ENCODE measurements at regions not wholly inside any gene's neighbourhood (a gene's known extent, or its start where the extent isn't known, plus 50 kb on each side); places are given as distances from the start of the nearest gene placed in this dataset.

- TF ChIP-seq EZH2phosphoT487 (conservative IDR thresholded peaks at IDR 0.05; ENCODE audit: low read length) (no peak), CTCF (IDR thresholded peaks at IDR 0.05; ENCODE audit: insufficient read depth, low read length, poor library complexity, severe bottlenecking) (no peak)
- Histone ChIP-seq H3K9ac (ENCODE audit: low read length) (no peak overlapping the region), H3K27me3 (ENCODE audit: low read length) (no peaks in the 10 kb centered on the region), H3K9me3 (ENCODE audit: insufficient read depth, low read length) (no peaks in the 10 kb centered on the region), H3F3A (ENCODE audit: insufficient read depth) (no peaks in the 10 kb centered on the region), H3K36me3 (ENCODE audit: low read length) (no peaks in the 10 kb centered on the region), H3K4me2 (ENCODE audit: low read depth, low read length, poor library complexity, severe bottlenecking) (no peak overlapping the region), H3K9me2 (replicated peaks; ENCODE audit: insufficient read depth, low read length) (no peaks in the 10 kb centered on the region), H3K27ac (ENCODE audit: low read depth, low read length) (no peak overlapping the region), H3K4me3 (ENCODE audit: insufficient read depth, low read length, poor library complexity, severe bottlenecking) (no peak overlapping the region), H3K79me2 (ENCODE audit: insufficient read depth, low read length) (no peaks in the 10 kb centered on the region), H2AFZ (ENCODE audit: low read depth, low read length, severe bottlenecking) (no peak overlapping the region), H4K20me1 (ENCODE audit: low read depth, low read length) (no peaks in the 10 kb centered on the region)
Measured at GRCh38 chr12:93111773-93112172, 182.7 kb upstream of the EEA1 start.

- TF ChIP-seq EZH2phosphoT487 (conservative IDR thresholded peaks at IDR 0.05; ENCODE audit: low read length) (no peak), CTCF (IDR thresholded peaks at IDR 0.05; ENCODE audit: insufficient read depth, low read length, poor library complexity, severe bottlenecking) (no peak)
- Histone ChIP-seq H3K79me2 (ENCODE audit: insufficient read depth, low read length) (no peaks in the 10 kb centered on the region), H3K9ac (ENCODE audit: low read length) (no peak overlapping the region), H3K9me3 (ENCODE audit: insufficient read depth, low read length) (no peaks in the 10 kb centered on the region), H3K9me2 (replicated peaks; ENCODE audit: insufficient read depth, low read length) (no peaks in the 10 kb centered on the region), H3K4me3 (ENCODE audit: insufficient read depth, low read length, poor library complexity, severe bottlenecking) (no peak overlapping the region), H4K20me1 (ENCODE audit: low read depth, low read length) (no peaks in the 10 kb centered on the region), H3K36me3 (ENCODE audit: low read length) (no peaks in the 10 kb centered on the region), H3K27ac (ENCODE audit: low read depth, low read length) (no peak overlapping the region), H3K27me3 (ENCODE audit: low read length) (no peaks in the 10 kb centered on the region), H2AFZ (ENCODE audit: low read depth, low read length, severe bottlenecking) (no peak overlapping the region), H3K4me2 (ENCODE audit: low read depth, low read length, poor library complexity, severe bottlenecking) (no peak overlapping the region), H3F3A (ENCODE audit: insufficient read depth) (no peaks in the 10 kb centered on the region)
Measured at GRCh38 chr12:93113317-93114006, 184.4 kb upstream of the EEA1 start.

- Histone ChIP-seq H3K79me2 (ENCODE audit: insufficient read depth, low read length) (no peaks in the 10 kb centered on the region), H3F3A (ENCODE audit: insufficient read depth) (no peaks in the 10 kb centered on the region), H3K4me3 (ENCODE audit: insufficient read depth, low read length, poor library complexity, severe bottlenecking) (no peak overlapping the region), H3K27ac (ENCODE audit: low read depth, low read length) (no peak overlapping the region), H3K9ac (ENCODE audit: low read length) (no peak overlapping the region), H2AFZ (ENCODE audit: low read depth, low read length, severe bottlenecking) (no peak overlapping the region), H3K4me2 (ENCODE audit: low read depth, low read length, poor library complexity, severe bottlenecking) (no peak overlapping the region), H4K20me1 (ENCODE audit: low read depth, low read length) (no peaks in the 10 kb centered on the region), H3K36me3 (ENCODE audit: low read length) (no peaks in the 10 kb centered on the region), H3K9me3 (ENCODE audit: insufficient read depth, low read length) (no peaks in the 10 kb centered on the region), H3K27me3 (ENCODE audit: low read length) (no peaks in the 10 kb centered on the region), H3K9me2 (replicated peaks; ENCODE audit: insufficient read depth, low read length) (no peaks in the 10 kb centered on the region)
- TF ChIP-seq CTCF (IDR thresholded peaks at IDR 0.05; ENCODE audit: insufficient read depth, low read length, poor library complexity, severe bottlenecking) (no peak), EZH2phosphoT487 (conservative IDR thresholded peaks at IDR 0.05; ENCODE audit: low read length) (no peak)
Measured at GRCh38 chr12:93115198-93115601, 186.1 kb upstream of the EEA1 start.

Measured in SU-DHL-6 (cell line).